ENCODE measurements at regions not wholly inside any gene's neighbourhood (a gene's known extent, or its start where the extent isn't known, plus 50 kb on each side); places are given as distances from the start of the nearest gene placed in this dataset.

DNA sequence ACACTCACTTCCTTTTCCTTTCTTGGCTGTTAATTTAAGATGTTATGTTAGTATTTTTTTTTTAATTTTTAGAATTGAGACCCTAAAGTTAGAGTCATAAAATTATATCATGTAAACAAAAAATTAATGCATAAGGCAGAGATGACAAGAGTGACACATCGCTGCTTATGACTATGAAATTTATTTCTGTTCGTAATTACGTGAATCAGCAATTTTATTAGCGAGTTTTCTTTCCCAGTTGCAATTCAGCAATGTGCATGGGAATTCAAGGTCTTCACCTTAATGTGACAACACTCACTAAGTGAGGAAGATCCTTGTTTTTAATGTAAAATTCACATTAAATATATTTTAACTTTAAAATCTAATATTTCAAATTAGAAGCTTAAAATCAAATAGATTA lies 181.2 kb upstream of the SPOCK3 start:
- TF ChIP-seq CTCF (IDR thresholded peaks at IDR 0.05): no peak
- TF ChIP-seq EZH2 (IDR thresholded peaks at IDR 0.05): no peak
- TF ChIP-seq EZH2phosphoT487 (IDR thresholded peaks at IDR 0.05): no peak

All from neural progenitor cell (in vitro differentiated cells).